Smooth muscle cell (in vitro differentiated cells): ENCODE measurements at regions not wholly inside any gene's neighbourhood (a gene's known extent, or its start where the extent isn't known, plus 50 kb on each side); places are given as distances from the start of the nearest gene placed in this dataset.

Experiments used
- DNase-seq: peaks from one replicate; lab custom pipeline; 2025; ENCODE audit not compliant: unreplicated experiment; lab: John Stamatoyannopoulos, UW
- H2AFZ ChIP-seq: fragments of 200-600 bp; sonication (generic); 2 replicates; pipeline ENCODE4 v1.6.0; 2016; ENCODE audit warnings: antibody characterized with exemption, low read depth, mild to moderate bottlenecking
- H3F3A ChIP-seq: fragments of 200-600 bp; sonication (generic); 2 replicates; pipeline ENCODE4 v1.6.0; 2017; ENCODE audit warnings: antibody characterized with exemption, low read depth
- H3K27ac ChIP-seq: fragments of 200-600 bp; sonication (generic); 2 replicates; pipeline ENCODE4 v1.5.1; 2016; ENCODE audit warnings: low read depth, mild to moderate bottlenecking
- H3K27me3 ChIP-seq: fragments of 200-600 bp; sonication (generic); 2 replicates; pipeline ENCODE4 v1.6.1; 2016; ENCODE audit warnings: low read depth, mild to moderate bottlenecking
- H3K36me3 ChIP-seq: fragments of 200-600 bp; sonication (generic); 2 replicates; pipeline ENCODE4 v1.5.1; 2016; ENCODE audit warnings: low read depth
- H3K4me1 ChIP-seq: fragments of 200-600 bp; sonication (generic); 2 replicates; pipeline ENCODE4 v1.5.1; 2016; ENCODE audit warnings: low read depth
- H3K4me2 ChIP-seq: fragments of 200-600 bp; sonication (generic); 2 replicates; pipeline ENCODE4 v1.6.0; 2016; ENCODE audit warnings: mild to moderate bottlenecking
- H3K4me3 ChIP-seq: fragments of 200-600 bp; sonication (generic); 2 replicates; pipeline ENCODE4 v1.5.1; 2016; ENCODE audit warnings: mild to moderate bottlenecking
- H3K79me2 ChIP-seq: fragments of 200-600 bp; sonication (generic); 2 replicates; pipeline ENCODE4 v1.6.0; 2016; ENCODE audit warnings: low read depth, mild to moderate bottlenecking
- H3K9ac ChIP-seq: fragments of 200-600 bp; sonication (generic); 2 replicates; pipeline ENCODE4 v1.6.0; 2016; ENCODE audit warnings: low read depth
- H3K9me3 ChIP-seq: fragments of 200-600 bp; sonication (generic); replicated peaks from 2 replicates; pipeline ENCODE4 v1.5.1; 2016; ENCODE audit warnings: low read depth
- H4K20me1 ChIP-seq: fragments of 200-600 bp; sonication (generic); 2 replicates; pipeline ENCODE4 v1.6.0; 2016; ENCODE audit warnings: low read depth
- CTCF ChIP-seq: fragments of 200-600 bp; sonication (generic); IDR thresholded peaks from 2 replicates; pipeline ENCODE4 v1.5.1; 2017; ENCODE audit warnings: borderline replicate concordance, mild to moderate bottlenecking, antibody characterized with exemption; ENCODE audit not compliant: insufficient read depth, poor library complexity, severe bottlenecking
- WGBS: methylation state at CpG from one replicate; pipeline ENCODE4 v1.1.7; 2016; ENCODE audit warnings: low lambda C conversion rate; 5-methylcytosine and 5-hydroxymethylcytosine counted together

GRCh38 chr9:13674926-13675637 lies 395.6 kb upstream of the MPDZ start:
- Histone ChIP-seq H3K9ac (no peak overlapping the region), H3K4me1 (no peaks in the 10 kb centered on the region), H3K36me3 (no peaks in the 10 kb centered on the region), H2AFZ (no peak overlapping the region), H4K20me1 (no peaks in the 10 kb centered on the region), H3F3A (no peaks in the 10 kb centered on the region), H3K9me3 (no peaks in the 10 kb centered on the region), H3K27me3 (no peaks in the 10 kb centered on the region), H3K79me2 (no peaks in the 10 kb centered on the region), H3K27ac (no peak overlapping the region), H3K4me2 (no peak overlapping the region), H3K4me3 (no peak overlapping the region)
- TF ChIP-seq CTCF: no peak
- no peak for DNase-seq
- 68% methylated on average over 7 of the region's 7 CpGs for WGBS

- Histone ChIP-seq H3K4me3 (no peak overlapping the region), H3K9ac (no peak overlapping the region), H3F3A (no peaks in the 10 kb centered on the region), H2AFZ (no peak overlapping the region), H3K27me3 (no peaks in the 10 kb centered on the region), H3K4me1 (no peaks in the 10 kb centered on the region), H4K20me1 (no peaks in the 10 kb centered on the region), H3K4me2 (no peak overlapping the region), H3K9me3 (peaks cover 6% of the 10 kb centered on the region), H3K79me2 (no peaks in the 10 kb centered on the region), H3K27ac (no peak overlapping the region), H3K36me3 (peaks cover 3% of the 10 kb centered on the region)
- TF ChIP-seq CTCF: no peak
- no peak for DNase-seq
- WGBS: 51% methylated on average over 3 of the region's 3 CpGs
These were observed 393.9 kb upstream of the MPDZ start for GRCh38 chr9:13673348-13673747.

- no peaks in the 10 kb centered on the region for H3K4me1 ChIP-seq
- DNase-seq: no peak
- H2AFZ ChIP-seq: no peak overlapping the region
- 86% methylated on average over 4 of the region's 4 CpGs for WGBS
- no peaks in the 10 kb centered on the region for H3F3A ChIP-seq
- no peak overlapping the region for H3K27ac ChIP-seq
- no peaks in the 10 kb centered on the region for H3K79me2 ChIP-seq
- TF ChIP-seq CTCF: no peak
- no peak overlapping the region for H3K4me2 ChIP-seq
- peaks cover 3% of the 10 kb centered on the region for H3K36me3 ChIP-seq
- H3K4me3 ChIP-seq: no peak overlapping the region
- no peaks in the 10 kb centered on the region for H3K27me3 ChIP-seq
- H3K9me3 ChIP-seq: peaks cover 6% of the 10 kb centered on the region
- H4K20me1 ChIP-seq: no peaks in the 10 kb centered on the region
- H3K9ac ChIP-seq: no peak overlapping the region
These were observed 386.1 kb upstream of the MPDZ start for GRCh38 chr9:13665418-13666066.
